GM18867 (cell line): ENCODE measurements at regions not wholly inside any gene's neighbourhood (a gene's known extent, or its start where the extent isn't known, plus 50 kb on each side); places are given as distances from the start of the nearest gene placed in this dataset.

Experiments
- ATAC-seq: cut with Tn5 transposase; IDR thresholded peaks from one replicate; pipeline ENCODE4 v1.9.1; 2021; ENCODE audit warnings: mild to moderate bottlenecking, moderate library complexity; ENCODE audit not compliant: unreplicated experiment

DNA sequence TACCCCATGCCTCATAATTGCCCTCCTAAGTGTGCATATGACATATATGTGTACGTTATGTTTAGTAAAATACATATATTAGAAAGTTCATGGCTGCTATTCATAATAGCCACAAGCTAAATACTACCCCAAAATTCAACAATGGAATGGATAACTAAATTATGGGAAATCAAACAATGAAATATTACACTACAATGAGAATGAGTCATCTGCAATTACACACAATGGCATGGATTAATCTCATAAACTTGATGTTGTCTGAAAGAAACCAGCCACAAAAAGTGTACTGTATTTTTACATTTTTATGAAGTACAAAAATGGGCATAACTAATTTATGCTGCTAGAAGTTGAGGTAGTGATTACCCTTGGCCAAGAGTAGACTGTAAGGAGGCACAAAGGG, 477.0 kb downstream of the HAO1 start:
- no peak for ATAC-seq

DNA sequence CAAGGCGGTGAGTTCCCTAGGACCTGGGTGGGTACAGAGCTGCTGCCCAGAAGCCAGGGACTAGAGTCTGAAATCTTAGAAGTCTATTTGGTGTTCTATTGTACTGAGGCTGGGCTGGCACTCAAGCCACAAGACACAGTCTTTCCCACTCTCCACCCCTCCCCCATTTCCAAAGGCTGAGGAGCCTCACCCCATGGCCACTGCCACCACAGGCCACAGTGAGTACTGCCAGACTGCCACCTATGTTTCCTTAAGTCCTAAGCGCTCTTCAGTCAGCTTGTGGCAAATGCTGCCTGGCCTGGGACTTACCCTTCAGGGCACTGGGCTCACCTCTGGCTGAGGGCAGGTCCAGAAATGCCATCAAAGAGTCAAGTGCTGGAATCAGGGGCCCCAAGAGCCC, 469.3 kb downstream of the HAO1 start:
- no peak for ATAC-seq

DNA sequence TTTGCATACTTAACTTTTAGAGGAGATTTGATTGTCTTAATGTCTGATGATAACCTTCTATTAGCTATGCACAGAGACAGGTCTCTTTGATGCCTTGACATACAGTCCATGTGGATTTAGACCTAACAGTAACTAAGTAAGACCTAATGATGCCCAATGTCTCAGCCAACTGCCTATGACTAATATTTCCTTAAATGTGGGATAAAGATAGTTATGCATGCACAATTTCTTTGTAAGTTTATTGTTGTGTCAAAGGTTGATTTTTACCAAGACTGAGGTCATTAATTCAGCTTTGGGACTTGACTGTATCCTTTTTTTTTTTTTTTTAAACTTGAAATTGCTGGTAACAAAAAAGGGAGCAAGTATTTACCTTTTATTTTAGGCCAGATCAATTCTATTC, 450.0 kb downstream of the HAO1 start:
- ATAC-seq: no peak

DNA sequence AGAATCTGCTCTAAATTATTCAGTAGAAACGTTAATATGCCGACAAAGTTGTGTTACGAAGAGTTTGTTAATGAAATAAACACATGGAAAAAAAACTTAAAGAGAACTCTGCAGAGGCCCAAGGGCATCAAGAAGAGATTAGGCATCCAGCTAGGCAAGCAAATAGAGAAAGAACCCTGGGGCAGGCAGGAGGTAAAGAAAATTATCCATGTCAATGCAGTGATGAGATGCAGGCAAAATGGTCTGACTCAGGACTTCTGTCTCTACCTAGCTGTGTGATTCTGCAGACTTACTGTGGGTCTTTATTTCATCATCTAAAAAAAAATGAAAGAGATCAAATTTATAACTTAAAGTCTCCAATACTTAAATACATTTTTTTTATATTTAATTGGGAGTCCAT, 448.0 kb downstream of the HAO1 start:
- no peak for ATAC-seq

DNA sequence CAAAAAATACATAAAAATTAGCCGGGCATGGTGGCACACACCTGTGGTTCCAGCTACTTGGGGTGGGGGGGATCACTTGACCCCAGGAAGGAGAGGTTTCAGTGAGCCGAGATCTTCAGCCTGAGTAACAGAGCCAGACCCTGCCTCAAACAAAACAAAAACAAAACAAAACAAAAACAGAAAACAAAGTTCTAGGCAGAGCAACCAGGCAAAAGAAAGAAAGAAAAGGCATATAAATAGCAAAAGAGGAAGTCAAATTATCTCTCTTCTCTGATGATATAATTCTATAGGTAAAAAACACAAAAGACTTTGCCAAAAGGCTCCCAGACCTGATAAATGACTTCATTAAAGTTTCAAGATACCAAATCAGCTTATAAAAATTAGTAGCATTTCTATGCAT, 446.9 kb downstream of the HAO1 start:
- ATAC-seq: peak; percentile 85

DNA sequence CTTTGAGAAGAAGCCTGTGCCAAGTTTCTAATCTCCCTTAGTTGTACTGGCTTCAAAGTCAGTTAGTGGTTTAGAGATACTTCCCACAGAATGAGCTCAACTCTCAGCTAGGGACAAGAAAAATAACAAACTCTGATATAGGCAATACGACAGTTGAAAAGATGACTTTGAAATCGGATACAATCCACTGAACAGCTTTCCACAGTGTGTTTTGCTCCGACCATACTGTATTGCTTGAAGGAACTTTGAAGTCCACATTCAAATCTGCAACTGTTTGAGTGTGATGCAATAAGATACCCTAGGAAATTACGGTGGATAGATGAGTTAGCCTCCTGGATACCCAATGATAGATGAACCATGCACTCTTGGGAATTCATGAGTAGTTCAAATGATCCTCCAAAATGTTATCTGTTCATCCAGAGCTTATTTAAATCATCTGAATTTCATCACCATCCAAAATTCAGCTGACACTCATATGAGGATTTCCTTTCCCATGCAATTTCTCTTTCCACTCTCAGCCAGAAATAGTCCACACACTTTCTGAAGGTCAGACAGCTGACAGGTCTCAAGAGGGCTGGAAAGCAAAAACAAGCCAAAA, 443.8 kb downstream of the HAO1 start:
- ATAC-seq: no peak

DNA sequence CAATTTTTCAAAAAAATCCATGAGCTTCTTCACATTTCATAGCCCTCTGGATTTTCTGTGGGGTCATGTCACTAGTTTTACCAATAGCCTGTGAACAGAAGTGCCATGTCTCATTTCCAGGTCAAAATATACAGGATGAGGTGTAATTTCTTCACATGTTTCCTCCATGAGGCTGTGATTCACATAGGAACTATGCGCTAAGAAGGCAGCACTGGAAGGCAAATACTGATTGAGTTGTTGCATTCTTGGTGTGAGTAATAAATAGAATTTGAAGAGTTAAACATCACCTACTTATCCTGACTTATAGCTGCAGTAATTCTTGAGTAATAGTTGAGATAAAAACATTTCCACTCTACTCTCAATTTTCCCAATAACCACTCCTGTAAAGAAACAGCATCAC, 442.3 kb downstream of the HAO1 start:
- no peak for ATAC-seq

DNA sequence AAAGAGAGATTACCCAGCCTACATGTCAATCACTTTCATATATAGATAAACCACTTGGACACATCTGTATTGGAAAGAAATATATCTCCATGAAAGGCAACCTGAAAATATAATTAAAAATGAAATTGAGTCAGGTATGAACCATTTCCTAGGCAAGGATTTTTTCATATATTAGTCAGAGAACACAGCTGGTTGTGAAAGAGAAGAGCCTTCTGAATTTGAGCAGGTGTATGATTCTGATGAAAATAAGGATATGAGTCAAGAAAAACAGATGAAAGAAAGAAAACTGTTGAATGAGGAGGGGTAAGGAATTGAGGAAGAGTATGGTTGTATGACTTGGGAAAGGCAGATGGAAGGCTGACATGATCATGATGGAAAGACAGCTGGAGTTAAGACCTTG, 441.1 kb downstream of the HAO1 start:
- ATAC-seq: no peak

DNA sequence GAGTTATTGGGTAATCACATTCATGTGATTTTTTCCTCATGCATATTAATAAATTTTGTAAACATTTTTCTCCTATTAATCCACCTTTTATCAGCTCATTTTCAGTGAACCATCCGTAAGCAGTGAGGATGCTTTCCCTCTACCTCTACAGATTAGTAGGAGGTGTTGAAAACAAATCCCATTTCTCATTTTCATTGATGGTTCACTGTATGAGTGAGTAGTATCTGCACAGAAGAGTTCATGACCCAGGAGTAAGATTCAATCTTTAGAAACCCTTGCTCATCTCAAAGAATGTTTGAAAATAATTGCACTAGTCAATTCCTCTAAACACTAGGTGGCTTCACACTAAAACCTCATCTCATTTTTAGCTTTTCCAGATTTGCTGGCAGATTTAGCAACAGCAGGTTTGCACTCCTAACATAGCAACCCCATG, 440.0 kb downstream of the HAO1 start:
- ATAC-seq: no peak

DNA sequence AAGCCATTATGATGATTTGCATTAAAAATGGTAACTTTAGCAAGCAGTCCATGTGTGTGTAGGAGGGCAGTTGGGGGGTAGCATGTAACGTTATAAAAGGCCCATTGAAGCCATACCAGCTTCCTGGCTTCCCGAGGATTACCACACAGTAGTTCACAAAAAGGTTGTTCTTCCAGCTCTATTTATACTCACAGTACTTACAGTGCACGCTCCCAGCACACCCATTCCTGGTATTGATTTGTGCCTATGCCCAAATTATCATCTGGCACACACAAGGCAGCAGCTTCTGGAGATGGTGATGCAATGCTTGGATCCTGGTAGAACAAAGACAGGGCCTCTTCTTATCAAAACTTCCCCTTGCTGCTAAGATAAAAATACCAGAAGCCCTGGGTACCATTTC, 436.8 kb downstream of the HAO1 start:
- ATAC-seq: no peak

DNA sequence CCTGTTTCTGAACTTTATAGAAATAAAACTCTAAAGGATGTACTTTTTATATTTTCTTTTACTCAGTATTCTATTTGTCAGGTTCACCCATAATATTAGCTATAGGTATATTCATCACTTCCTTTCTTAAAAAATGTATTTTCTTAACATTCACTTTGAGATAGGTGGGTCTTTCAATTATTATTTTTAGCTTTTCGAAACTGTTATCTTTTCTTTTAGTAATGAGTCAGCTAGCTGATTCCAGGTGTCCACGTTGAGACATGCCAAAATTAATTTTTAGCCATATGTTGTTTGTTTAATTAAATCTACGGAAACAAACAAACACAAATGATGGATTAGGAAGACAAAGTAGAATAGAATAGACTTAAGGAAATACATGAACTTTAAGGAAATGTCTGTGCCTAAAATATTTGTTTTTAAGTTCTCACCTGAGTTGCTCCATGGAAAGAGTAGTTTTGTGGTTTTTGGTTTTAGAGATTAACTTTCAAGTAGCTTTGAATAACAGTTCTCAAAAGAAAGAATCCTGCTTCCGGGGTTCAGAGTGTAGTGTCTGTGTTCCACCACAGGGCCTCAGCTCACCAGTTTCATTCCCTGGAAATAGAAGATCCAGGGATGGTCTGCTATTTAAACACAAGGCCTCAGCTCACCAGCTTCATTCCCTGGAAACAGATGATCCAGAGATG, 435.0 kb downstream of the HAO1 start:
- peak; percentile 65 for ATAC-seq

DNA sequence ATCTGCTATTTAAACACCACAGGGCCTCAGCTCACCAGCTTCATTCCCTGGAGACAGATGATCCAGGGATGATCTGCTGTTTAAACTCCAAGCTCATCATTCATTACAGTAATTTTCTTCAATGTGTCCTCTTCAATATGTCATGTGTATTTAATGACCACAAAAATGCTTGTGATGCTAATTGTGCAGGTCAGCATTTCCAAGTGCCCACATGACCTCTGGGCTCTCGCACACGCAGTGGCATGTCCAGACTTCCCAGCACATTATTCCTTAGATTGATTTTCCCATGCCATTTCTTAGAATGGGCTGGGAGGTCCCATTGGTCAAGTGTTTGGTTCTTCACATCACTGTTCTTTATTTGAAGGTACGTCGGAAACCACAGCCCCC, 434.4 kb downstream of the HAO1 start:
- ATAC-seq: peak; percentile 7

DNA sequence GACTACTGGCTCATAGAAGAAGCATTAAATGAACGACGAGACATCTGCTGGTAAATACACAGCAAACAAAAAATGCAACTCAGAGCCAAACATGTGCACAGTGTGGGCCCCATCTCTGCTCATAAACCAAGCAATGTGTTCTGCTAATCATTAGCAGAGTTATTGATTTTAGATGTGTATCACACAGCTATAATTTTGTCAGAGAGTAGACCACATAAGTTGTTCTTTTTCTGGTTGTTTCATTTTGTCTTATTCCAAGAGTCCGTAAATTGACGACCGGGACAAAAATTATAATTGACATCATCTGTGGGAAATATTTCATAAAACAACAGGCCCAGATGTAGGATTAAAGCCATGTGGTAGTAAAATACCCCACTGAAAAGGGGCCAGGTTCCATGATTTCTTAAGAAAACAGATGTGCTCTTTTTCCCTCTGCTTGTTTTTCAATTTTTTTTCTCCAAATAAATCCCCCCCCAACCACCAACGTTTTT, 423.6 kb downstream of the HAO1 start:
- no peak for ATAC-seq

DNA sequence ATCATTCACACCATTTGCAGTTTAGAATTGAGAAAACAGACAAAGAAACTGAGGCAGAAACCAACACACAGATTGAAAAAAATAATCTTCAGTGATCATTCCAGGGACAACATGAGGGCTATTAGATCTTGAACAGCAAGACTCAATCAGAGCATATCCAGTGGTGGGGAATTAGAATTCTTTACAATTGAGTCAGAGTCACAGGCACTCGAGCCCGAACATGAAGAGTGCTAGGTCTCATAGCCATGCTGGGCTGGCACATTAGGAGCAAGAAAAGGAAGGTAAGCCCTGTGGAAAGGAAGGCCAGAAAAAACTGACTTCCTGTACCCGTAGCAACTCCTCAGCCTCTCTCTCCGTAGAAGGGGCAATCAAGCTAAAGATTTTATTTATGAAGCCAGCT, 419.9 kb downstream of the HAO1 start:
- ATAC-seq: no peak

DNA sequence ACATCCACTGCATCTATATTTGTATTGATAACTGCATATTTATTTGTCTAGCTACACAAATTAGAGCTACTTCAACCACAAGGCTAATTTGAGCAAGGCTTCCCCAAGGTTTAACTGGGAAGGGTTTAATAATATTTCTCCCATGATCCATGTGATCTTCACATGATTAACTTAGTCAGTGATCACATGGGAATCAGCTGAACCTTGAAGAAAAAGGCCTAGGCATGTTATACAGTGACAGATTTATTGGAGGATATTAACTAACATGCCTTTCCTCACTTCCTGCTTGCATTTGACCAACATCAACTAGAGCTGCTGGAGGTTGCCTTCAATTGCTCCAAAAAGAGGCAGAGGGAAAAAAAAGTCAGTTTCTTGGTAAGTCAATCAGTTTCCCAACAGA, 417.0 kb downstream of the HAO1 start:
- ATAC-seq: no peak

DNA sequence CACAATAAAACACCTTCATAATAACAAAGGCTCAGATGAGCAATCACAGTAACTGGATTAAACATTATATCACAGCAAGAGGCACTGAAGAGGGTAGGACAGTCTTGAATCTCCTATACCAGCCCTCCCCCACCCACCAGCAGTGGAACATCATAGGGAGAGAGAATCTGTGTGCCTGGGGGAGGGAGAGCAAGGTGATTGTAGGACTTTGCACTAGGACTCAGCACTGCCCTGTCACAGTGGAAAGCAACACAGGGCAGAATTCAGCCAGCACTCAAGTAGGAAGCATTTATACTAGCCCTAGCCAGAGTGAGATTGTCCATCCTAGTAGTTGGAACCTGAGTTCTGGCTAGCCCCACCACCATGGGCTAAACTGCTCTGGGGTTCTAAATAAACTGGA, 400.2 kb downstream of the HAO1 start:
- ATAC-seq: no peak

DNA sequence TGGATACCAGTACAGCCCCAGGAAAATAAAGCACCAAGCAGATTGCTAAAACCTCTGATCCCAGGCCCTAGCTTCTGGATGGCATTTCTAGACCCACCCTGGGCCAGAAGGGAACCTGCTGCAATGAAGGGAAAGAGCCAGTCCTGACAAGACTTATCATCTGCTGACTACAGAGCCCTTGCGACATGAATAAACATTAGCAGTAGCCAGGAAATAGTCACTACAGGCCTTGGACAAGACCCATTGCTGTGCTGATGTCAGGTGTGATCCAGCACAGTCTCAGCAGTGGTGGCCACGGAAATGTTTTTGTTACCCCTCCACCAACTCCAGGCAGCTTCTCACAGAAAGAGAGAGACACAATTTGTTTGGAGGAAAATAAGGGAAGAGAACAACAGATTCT, 399.3 kb downstream of the HAO1 start:
- no peak for ATAC-seq

DNA sequence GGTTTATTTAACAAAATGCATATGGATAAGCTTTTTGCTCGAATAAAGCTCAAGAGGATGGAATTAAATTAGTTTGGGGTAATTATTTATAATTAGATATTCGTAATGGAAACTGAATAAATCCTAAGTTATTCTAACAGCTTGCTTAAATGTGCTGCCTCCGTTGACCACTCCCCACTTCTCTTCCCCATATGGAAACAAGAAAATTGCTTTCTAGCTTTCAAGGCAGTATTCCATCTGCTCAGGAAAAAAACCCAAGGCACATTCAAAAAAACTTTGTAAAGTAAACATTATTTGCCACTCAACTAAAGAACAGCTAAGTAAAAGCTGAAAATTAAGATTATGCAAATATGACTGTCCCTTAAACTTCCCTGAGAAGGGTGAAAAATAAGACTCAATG, 369.2 kb downstream of the HAO1 start:
- no peak for ATAC-seq

DNA sequence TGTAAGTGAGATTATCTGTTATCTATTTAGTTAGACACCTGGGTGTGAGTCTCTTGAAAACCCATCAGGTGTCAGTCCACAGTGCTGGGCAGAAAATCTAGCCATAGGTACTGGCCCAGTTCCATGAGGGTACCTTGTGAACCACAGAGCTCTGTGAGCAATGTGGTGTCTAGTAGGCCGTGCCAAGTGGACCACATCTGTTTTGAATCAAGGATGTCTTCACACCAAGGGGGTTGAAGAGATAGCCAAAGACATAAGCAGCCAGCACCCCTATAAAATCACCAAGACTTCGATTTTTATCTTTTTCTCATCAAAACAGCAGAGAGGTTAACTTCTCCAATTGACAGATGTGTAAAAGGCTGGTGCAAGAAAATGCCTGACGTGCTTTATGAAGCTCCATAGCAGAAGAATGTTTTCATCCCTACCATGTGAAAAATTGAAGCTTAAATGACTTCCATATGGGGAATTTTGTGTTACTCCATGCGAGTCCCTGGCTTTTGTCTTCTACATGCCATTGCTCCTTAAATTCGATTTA, 368.7 kb downstream of the HAO1 start:
- ATAC-seq: no peak

DNA sequence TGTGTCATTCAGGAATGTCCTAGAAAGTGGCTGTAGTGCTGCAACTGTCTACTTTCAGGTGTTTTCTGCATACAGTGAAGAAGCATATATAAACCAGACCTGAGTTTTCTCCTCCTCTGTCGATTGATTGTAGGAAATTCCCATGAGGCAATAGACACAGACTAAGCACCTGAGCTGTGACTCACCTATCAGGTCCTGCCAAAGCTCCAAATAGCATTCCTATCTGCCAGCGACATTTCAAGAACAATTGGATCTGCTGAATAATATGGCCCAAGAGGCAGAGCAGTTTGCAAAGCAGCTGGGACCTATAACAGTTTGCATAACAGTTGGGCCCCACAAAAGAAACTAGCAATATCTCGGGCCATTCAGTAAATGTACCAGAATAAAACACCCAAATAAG, 360.4 kb downstream of the HAO1 start:
- no peak for ATAC-seq

DNA sequence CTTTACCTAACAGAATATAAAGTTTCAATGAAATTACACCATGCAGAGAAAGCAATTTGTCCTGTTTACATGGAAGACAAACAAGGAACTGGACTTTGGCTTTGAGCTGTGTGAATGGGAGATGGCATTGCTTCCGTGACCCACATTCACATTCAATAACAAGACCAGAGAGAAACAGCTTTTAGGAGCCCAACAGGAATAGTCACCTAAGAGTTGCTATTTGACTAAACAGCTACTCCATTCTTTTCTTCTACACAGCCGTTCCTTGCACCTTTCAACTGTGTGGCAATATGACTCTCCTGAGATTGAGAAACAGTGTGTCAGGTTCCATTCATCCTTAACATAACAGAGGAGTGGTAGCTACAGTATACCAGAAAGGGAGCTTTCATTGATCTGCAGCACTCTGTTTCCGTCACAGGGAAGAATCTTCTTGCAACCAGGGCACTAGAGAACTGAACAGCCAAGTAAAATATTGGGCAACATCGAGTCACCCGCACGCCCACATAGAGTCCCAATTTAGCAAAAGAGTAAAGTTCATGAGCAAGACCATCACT, 355.1 kb downstream of the HAO1 start:
- ATAC-seq: no peak

DNA sequence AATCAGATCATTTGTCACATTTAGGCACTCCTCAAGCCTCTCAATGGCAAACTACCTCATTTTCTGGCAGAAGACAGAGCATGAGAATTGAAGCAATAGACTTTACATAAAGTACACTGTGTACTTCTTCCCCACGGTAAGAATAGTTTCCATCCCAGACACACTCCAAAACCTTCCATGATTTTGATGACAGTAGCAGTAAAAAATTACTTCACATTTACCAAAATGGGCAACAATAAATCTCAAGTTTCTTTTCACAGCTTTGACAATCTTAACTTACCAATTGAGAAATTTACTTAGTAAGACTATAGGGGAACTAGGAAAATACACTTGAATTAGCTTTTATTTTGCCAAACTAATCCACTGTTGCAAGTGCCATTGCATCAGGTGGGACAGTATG, 353.8 kb downstream of the HAO1 start:
- ATAC-seq: no peak
